Right lobe of liver (tissue), 4 donors: ENCODE measurements at regions not wholly inside any gene's neighbourhood (a gene's known extent, or its start where the extent isn't known, plus 50 kb on each side); places are given as distances from the start of the nearest gene placed in this dataset.

ENCODE experiments used
- POLR2A ChIP-seq: fragments of 450-650 bp; IDR thresholded peaks from one replicate; pipeline ENCODE4 v1.6.1; 2017; ENCODE audit warnings: antibody characterized with exemption, mild to moderate bottlenecking
- TF ChIP-seq, protein P1 (sequence below), 4 donors: fragments of 200-600 bp in 3 of 4; fragments of 450-650 bp in 1 of 4; IDR thresholded peaks; one replicate each; pipeline versions ENCODE4 v1.5.1 to v1.8.0; 2016 to 2022; ENCODE audit warnings: antibody characterized with exemption in 4 of 4, mild to moderate bottlenecking in 2 of 4
- donor health status: DM: no; HTN: no; CAD: no.
- donor health status: DM: no; HTN: no; CAD: no.
- donor health status: DM: no; HTN: yes; CAD: no.

DNA sequence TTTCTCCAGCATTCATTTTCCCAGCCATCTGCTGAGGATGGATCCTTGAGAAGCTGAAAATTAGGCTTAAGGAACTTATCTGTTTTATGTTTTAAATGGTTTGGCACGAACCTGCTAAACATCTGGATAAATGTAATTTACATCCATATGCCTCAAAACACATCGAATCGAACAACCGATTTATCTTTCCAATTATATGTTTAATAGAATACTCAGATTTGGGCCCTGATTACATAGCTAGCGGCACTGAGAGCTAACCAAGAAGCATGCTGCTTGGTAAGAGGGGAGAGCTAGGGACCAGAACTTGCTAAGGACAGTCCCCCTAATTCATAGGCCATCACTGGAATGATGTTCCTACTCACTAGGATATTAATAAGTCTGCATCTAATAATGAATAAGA lies 144.4 kb downstream of the BUB3 start:
- TF ChIP-seq, protein P1, sequence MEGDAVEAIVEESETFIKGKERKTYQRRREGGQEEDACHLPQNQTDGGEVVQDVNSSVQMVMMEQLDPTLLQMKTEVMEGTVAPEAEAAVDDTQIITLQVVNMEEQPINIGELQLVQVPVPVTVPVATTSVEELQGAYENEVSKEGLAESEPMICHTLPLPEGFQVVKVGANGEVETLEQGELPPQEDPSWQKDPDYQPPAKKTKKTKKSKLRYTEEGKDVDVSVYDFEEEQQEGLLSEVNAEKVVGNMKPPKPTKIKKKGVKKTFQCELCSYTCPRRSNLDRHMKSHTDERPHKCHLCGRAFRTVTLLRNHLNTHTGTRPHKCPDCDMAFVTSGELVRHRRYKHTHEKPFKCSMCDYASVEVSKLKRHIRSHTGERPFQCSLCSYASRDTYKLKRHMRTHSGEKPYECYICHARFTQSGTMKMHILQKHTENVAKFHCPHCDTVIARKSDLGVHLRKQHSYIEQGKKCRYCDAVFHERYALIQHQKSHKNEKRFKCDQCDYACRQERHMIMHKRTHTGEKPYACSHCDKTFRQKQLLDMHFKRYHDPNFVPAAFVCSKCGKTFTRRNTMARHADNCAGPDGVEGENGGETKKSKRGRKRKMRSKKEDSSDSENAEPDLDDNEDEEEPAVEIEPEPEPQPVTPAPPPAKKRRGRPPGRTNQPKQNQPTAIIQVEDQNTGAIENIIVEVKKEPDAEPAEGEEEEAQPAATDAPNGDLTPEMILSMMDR (IDR thresholded peaks at IDR 0.05): no peak
- TF ChIP-seq POLR2A: no peak
